Parathyroid adenoma (tissue), 2 donors: ENCODE measurements at regions not wholly inside any gene's neighbourhood (a gene's known extent, or its start where the extent isn't known, plus 50 kb on each side); places are given as distances from the start of the nearest gene placed in this dataset.

Experiments
- H2AFZ ChIP-seq: fragments of 300-600 bp; sonication (generic); one replicate; pipeline ENCODE4 v1.7.0; 2017; ENCODE audit warnings: antibody characterized with exemption, mild to moderate bottlenecking
- H3K27ac ChIP-seq: fragments of 300-600 bp; sonication (generic); one replicate; pipeline ENCODE4 v1.7.0; 2017
- H3K27me3 ChIP-seq: fragments of 300-600 bp; sonication (generic); one replicate; pipeline ENCODE4 v1.7.0; 2017; ENCODE audit warnings: low read length; ENCODE audit not compliant: control insufficient read depth, insufficient read depth
- H3K36me3 ChIP-seq: fragments of 300-600 bp; sonication (generic); one replicate; pipeline ENCODE4 v1.7.0; 2017; ENCODE audit warnings: low read length; ENCODE audit not compliant: control insufficient read depth, insufficient read depth
- H3K4me1 ChIP-seq: fragments of 300-600 bp; sonication (generic); one replicate; pipeline ENCODE4 v1.7.0; 2017; ENCODE audit warnings: control low read depth
- H3K4me2 ChIP-seq: fragments of 300-600 bp; sonication (generic); one replicate; pipeline ENCODE4 v1.7.0; 2017; ENCODE audit warnings: low read length
- H3K4me3 ChIP-seq: fragments of 300-600 bp; sonication (generic); one replicate; pipeline ENCODE4 v1.7.0; 2017; ENCODE audit warnings: low read depth, low read length
- H3K79me2 ChIP-seq: fragments of 300-600 bp; sonication (generic); one replicate; pipeline ENCODE4 v1.7.0; 2017; ENCODE audit warnings: control low read depth
- H3K9ac ChIP-seq: fragments of 300-600 bp; sonication (generic); one replicate; pipeline ENCODE4 v1.7.0; 2017; ENCODE audit warnings: mild to moderate bottlenecking
- H3K9me3 ChIP-seq: fragments of 300-600 bp; sonication (generic); one replicate; pipeline ENCODE4 v1.7.0; 2017; ENCODE audit warnings: low read length; ENCODE audit not compliant: control insufficient read depth
- CTCF ChIP-seq: fragments of 300-600 bp; sonication (generic); IDR thresholded peaks from one replicate; pipeline ENCODE4 v1.7.0; 2017; ENCODE audit warnings: antibody characterized with exemption, mild to moderate bottlenecking
- donor health status: primary hyperparathyroidism.

GRCh38 chr20:24778585-24779031, 170.5 kb upstream of the CST7 start:
- H3K36me3 ChIP-seq = no peaks in the 10 kb centered on the region
- no peak overlapping the region for H3K4me3 ChIP-seq

GRCh38 chr20:24779131-24779530, 169.9 kb upstream of the CST7 start:
- no peak overlapping the region for H3K27ac ChIP-seq
- no peaks in the 10 kb centered on the region for H3K36me3 ChIP-seq
- no peak for TF ChIP-seq CTCF
- no peaks in the 10 kb centered on the region for H3K4me1 ChIP-seq
- H3K79me2 ChIP-seq = no peaks in the 10 kb centered on the region
- no peak overlapping the region for H2AFZ ChIP-seq
- H3K9ac ChIP-seq = no peak overlapping the region
- no peak overlapping the region for H3K4me3 ChIP-seq
- no peak overlapping the region for H3K4me2 ChIP-seq
- H3K9me3 ChIP-seq = no peaks in the 10 kb centered on the region
- no peaks in the 10 kb centered on the region for H3K27me3 ChIP-seq

More at GRCh38 chr20:24778585-24779031, 170.5 kb upstream of the CST7 start:
- Histone ChIP-seq H3K27ac (no peak overlapping the region), H3K9me3 (no peaks in the 10 kb centered on the region), H3K27me3 (no peaks in the 10 kb centered on the region), H3K9ac (no peak overlapping the region), H2AFZ (no peak overlapping the region), H3K79me2 (no peaks in the 10 kb centered on the region), H3K4me1 (no peaks in the 10 kb centered on the region), H3K4me2 (no peak overlapping the region)
- no peak for TF ChIP-seq CTCF

GRCh38 chr20:24779946-24780345, 169.1 kb upstream of the CST7 start:
- Histone ChIP-seq H3K79me2 (no peaks in the 10 kb centered on the region), H3K4me2 (no peak overlapping the region), H3K36me3 (no peaks in the 10 kb centered on the region), H3K4me3 (no peak overlapping the region), H2AFZ (no peak overlapping the region), H3K9ac (no peak overlapping the region), H3K27ac (no peak overlapping the region), H3K27me3 (no peaks in the 10 kb centered on the region), H3K4me1 (no peaks in the 10 kb centered on the region), H3K9me3 (no peaks in the 10 kb centered on the region)
- no peak for TF ChIP-seq CTCF

- H3K79me2 ChIP-seq = no peaks in the 10 kb centered on the region
- no peak overlapping the region for H3K27ac ChIP-seq
- H3K36me3 ChIP-seq = no peaks in the 10 kb centered on the region
- no peaks in the 10 kb centered on the region for H3K27me3 ChIP-seq
- no peaks in the 10 kb centered on the region for H3K9me3 ChIP-seq
- no peak overlapping the region for H2AFZ ChIP-seq
- no peak overlapping the region for H3K9ac ChIP-seq
- no peak for TF ChIP-seq CTCF
- no peak overlapping the region for H3K4me3 ChIP-seq
- no peaks in the 10 kb centered on the region for H3K4me1 ChIP-seq
- no peak overlapping the region for H3K4me2 ChIP-seq
These were observed 168.2 kb upstream of the CST7 start for GRCh38 chr20:24780674-24781417.
